GM12872 (cell line): ENCODE measurements at regions not wholly inside any gene's neighbourhood (a gene's known extent, or its start where the extent isn't known, plus 50 kb on each side); places are given as distances from the start of the nearest gene placed in this dataset.

Experiments used
- CTCF ChIP-seq: IDR thresholded peaks from 3 replicates; pipeline ENCODE4 v1.5.1; 2011; ENCODE audit warnings: low read depth, mild to moderate bottlenecking, low read length, moderate library complexity; ENCODE audit not compliant: insufficient read depth

GRCh38 chr12:124470139-124470538, 97.3 kb downstream of the NCOR2 start:
- TF ChIP-seq CTCF: no peak

GRCh38 chr12:124469193-124469888, 98.1 kb downstream of the NCOR2 start:
- peak; percentile 79 for TF ChIP-seq CTCF

GRCh38 chr12:124466216-124467128, 100.9 kb downstream of the NCOR2 start:
- TF ChIP-seq CTCF: peak; percentile 66

GRCh38 chr12:124465473-124465872, 101.9 kb downstream of the NCOR2 start:
- TF ChIP-seq CTCF: no peak

GRCh38 chr12:124464830-124465229, 102.6 kb downstream of the NCOR2 start:
- no peak for TF ChIP-seq CTCF

- TF ChIP-seq CTCF: no peak
Observed at GRCh38 chr12:124464062-124464461, 103.3 kb downstream of the NCOR2 start.

GRCh38 chr12:124463341-124463921, 104.0 kb downstream of the NCOR2 start:
- no peak for TF ChIP-seq CTCF
